ENCODE measurements at regions not wholly inside any gene's neighbourhood (a gene's known extent, or its start where the extent isn't known, plus 50 kb on each side); places are given as distances from the start of the nearest gene placed in this dataset.
"Not testable (repeated sequence)": the region's sequence is repeated elsewhere in the genome, so short reads cannot be mapped to it uniquely, and the experiment has no call there.

DNA sequence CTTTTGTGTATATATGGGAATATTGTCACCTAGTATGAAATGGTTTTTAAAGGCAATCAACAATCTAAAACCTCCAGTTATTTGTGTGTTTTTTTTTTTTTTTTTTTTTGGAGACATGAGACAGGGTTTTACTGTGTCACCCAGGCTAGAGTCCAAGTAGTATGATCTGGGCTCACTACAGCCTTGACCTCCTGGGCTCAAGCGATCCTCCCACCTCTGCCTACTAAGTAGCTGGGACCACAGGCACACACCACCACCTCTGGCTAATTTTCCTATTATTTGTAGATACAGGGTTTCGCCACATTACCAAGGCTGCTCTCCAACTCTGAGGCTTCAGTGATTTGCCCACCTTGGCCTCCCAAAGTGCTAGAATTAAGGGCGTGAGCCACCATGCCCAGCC is 349.9 kb downstream of the UTRN start:
- H2AFZ ChIP-seq (ENCODE audit: low read length), result no peak overlapping the region
- no peak overlapping the region for H3K27ac ChIP-seq (ENCODE audit: low read length)
- H3K4me1 ChIP-seq (ENCODE audit: low read length), result no peaks in the 10 kb centered on the region
- no peaks in the 10 kb centered on the region for H3K27me3 ChIP-seq (replicated peaks; ENCODE audit: insufficient read depth, low read length)
- no peaks in the 10 kb centered on the region for H3K79me2 ChIP-seq (ENCODE audit: low read length)
- no peak for DNase-seq
- H3K4me3 ChIP-seq (ENCODE audit: low read length), result no peak overlapping the region
- H3K9ac ChIP-seq (ENCODE audit: low read length), result no peak overlapping the region
- no peaks in the 10 kb centered on the region for H3F3A ChIP-seq (ENCODE audit: insufficient read depth, low read length)
- H3K9me2 ChIP-seq (replicated peaks; ENCODE audit: insufficient read depth, low read length), result no peaks in the 10 kb centered on the region
- TF ChIP-seq EZH2phosphoT487 (IDR thresholded peaks at IDR 0.05; ENCODE audit: low read length) (no peak), EZH2 (optimal IDR thresholded peaks at IDR 0.05; ENCODE audit: low read depth, low read length) (no peak)
- TF ChIP-seq, protein P1, sequence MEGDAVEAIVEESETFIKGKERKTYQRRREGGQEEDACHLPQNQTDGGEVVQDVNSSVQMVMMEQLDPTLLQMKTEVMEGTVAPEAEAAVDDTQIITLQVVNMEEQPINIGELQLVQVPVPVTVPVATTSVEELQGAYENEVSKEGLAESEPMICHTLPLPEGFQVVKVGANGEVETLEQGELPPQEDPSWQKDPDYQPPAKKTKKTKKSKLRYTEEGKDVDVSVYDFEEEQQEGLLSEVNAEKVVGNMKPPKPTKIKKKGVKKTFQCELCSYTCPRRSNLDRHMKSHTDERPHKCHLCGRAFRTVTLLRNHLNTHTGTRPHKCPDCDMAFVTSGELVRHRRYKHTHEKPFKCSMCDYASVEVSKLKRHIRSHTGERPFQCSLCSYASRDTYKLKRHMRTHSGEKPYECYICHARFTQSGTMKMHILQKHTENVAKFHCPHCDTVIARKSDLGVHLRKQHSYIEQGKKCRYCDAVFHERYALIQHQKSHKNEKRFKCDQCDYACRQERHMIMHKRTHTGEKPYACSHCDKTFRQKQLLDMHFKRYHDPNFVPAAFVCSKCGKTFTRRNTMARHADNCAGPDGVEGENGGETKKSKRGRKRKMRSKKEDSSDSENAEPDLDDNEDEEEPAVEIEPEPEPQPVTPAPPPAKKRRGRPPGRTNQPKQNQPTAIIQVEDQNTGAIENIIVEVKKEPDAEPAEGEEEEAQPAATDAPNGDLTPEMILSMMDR (IDR thresholded peaks at IDR 0.05; ENCODE audit: low read length), result no peak
- no peaks in the 10 kb centered on the region for H4K20me1 ChIP-seq (ENCODE audit: insufficient read depth, low read length)
- H3K36me3 ChIP-seq (replicated peaks; ENCODE audit: insufficient read depth, low read length), result no peaks in the 10 kb centered on the region
- H3K9me3 ChIP-seq (replicated peaks; ENCODE audit: insufficient read depth, low read length), result no peaks in the 10 kb centered on the region
- no peak overlapping the region for H3K4me2 ChIP-seq (ENCODE audit: low read depth, low read length)

DNA sequence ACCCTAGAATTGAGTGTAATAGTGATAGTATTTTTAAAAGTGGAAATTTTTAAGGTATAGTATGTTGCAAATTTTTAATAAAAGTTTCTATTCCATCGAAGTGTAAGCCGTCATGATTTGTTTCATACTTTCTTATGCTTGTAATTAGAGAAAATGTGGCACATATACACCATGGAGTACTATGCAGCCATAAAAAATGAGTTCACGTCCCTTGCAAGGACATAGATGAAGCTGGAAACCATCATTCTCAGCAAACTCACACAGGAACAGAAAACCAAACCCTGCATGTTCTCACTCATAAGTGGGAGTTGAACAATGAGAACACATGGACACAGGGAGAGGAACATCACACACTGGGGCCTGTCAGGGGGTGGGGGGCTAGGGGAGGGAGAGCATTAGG is 350.9 kb downstream of the UTRN start:
- H3K9me2 ChIP-seq (replicated peaks; ENCODE audit: insufficient read depth, low read length); H4K20me1 ChIP-seq (ENCODE audit: insufficient read depth, low read length); H3K79me2 ChIP-seq (ENCODE audit: low read length); DNase-seq; H3K9ac ChIP-seq (ENCODE audit: low read length); H2AFZ ChIP-seq (ENCODE audit: low read length); H3K27me3 ChIP-seq (replicated peaks; ENCODE audit: insufficient read depth, low read length); H3F3A ChIP-seq (ENCODE audit: insufficient read depth, low read length); H3K27ac ChIP-seq (ENCODE audit: low read length); H3K36me3 ChIP-seq (replicated peaks; ENCODE audit: insufficient read depth, low read length); H3K9me3 ChIP-seq (replicated peaks; ENCODE audit: insufficient read depth, low read length); H3K4me3 ChIP-seq (ENCODE audit: low read length); H3K4me2 ChIP-seq (ENCODE audit: low read depth, low read length); H3K4me1 ChIP-seq (ENCODE audit: low read length): not testable (repeated sequence)

DNA sequence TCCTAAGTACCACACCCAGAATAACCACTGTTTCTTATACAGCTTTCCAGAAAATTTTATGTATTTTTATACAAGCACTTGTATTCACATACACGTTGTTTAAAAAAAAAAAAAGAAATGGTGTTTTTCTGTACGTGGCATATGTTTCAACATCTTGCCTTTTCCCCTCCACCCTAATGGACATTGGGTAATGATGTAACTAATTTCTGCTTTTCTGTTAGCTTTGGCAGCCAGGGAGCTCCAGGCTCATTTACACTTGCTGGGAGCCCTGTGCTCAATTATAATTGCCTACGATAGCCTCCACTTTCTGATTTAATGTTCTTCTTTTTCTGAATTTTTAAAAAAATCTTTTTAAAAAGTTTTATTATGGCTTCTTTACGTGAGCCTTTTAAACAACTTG is 352.4 kb downstream of the UTRN start:
- H3K4me3 ChIP-seq (ENCODE audit: low read length), result no peak overlapping the region
- H3K36me3 ChIP-seq (replicated peaks; ENCODE audit: insufficient read depth, low read length), result no peaks in the 10 kb centered on the region
- no peaks in the 10 kb centered on the region for H3F3A ChIP-seq (ENCODE audit: insufficient read depth, low read length)
- no peak overlapping the region for H3K27ac ChIP-seq (ENCODE audit: low read length)
- no peaks in the 10 kb centered on the region for H3K9me3 ChIP-seq (replicated peaks; ENCODE audit: insufficient read depth, low read length)
- H3K9me2 ChIP-seq (replicated peaks; ENCODE audit: insufficient read depth, low read length), result no peaks in the 10 kb centered on the region
- no peak for DNase-seq
- H3K79me2 ChIP-seq (ENCODE audit: low read length), result no peaks in the 10 kb centered on the region
- H4K20me1 ChIP-seq (ENCODE audit: insufficient read depth, low read length), result no peaks in the 10 kb centered on the region
- H2AFZ ChIP-seq (ENCODE audit: low read length), result no peak overlapping the region
- no peak overlapping the region for H3K9ac ChIP-seq (ENCODE audit: low read length)
- no peak overlapping the region for H3K4me2 ChIP-seq (ENCODE audit: low read depth, low read length)
- H3K4me1 ChIP-seq (ENCODE audit: low read length), result no peaks in the 10 kb centered on the region
- TF ChIP-seq, protein P1 (IDR thresholded peaks at IDR 0.05; ENCODE audit: low read length), result no peak
- TF ChIP-seq EZH2phosphoT487 (IDR thresholded peaks at IDR 0.05; ENCODE audit: low read length) (no peak), EZH2 (optimal IDR thresholded peaks at IDR 0.05; ENCODE audit: low read depth, low read length) (no peak)
- H3K27me3 ChIP-seq (replicated peaks; ENCODE audit: insufficient read depth, low read length), result no peaks in the 10 kb centered on the region

DNA sequence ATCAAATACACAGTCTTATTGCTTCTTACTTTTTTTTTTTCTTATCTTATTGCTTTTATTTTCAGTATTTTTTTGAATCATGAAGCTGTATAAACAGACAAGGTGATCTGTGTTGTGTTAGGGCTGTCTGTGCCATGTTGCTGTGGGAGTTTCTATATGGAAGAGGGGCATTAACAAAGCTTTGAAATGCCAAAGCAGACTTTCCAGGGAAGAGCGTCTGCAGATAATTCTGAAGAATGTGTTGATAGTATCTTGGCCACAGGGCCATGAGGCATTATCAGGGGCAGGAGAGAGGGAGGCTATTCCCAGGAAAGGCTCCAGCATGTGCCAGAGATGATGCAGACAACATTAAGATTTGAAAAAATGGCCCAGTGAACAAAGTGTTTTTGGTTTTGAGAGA is 354.5 kb downstream of the UTRN start:
- no peaks in the 10 kb centered on the region for H3K36me3 ChIP-seq (replicated peaks; ENCODE audit: insufficient read depth, low read length)
- H3K9me3 ChIP-seq (replicated peaks; ENCODE audit: insufficient read depth, low read length), result no peaks in the 10 kb centered on the region
- H3K79me2 ChIP-seq (ENCODE audit: low read length), result no peaks in the 10 kb centered on the region
- no peak overlapping the region for H2AFZ ChIP-seq (ENCODE audit: low read length)
- no peaks in the 10 kb centered on the region for H3K9me2 ChIP-seq (replicated peaks; ENCODE audit: insufficient read depth, low read length)
- H3F3A ChIP-seq (ENCODE audit: insufficient read depth, low read length), result no peaks in the 10 kb centered on the region
- H3K4me2 ChIP-seq (ENCODE audit: low read depth, low read length), result no peak overlapping the region
- H3K27me3 ChIP-seq (replicated peaks; ENCODE audit: insufficient read depth, low read length), result no peaks in the 10 kb centered on the region
- H3K27ac ChIP-seq (ENCODE audit: low read length), result no peak overlapping the region
- no peaks in the 10 kb centered on the region for H4K20me1 ChIP-seq (ENCODE audit: insufficient read depth, low read length)
- TF ChIP-seq, protein P1 (IDR thresholded peaks at IDR 0.05; ENCODE audit: low read length), result no peak
- TF ChIP-seq EZH2phosphoT487 (IDR thresholded peaks at IDR 0.05; ENCODE audit: low read length), result no peak
- TF ChIP-seq EZH2 (optimal IDR thresholded peaks at IDR 0.05; ENCODE audit: low read depth, low read length), result no peak
- H3K4me3 ChIP-seq (ENCODE audit: low read length), result no peak overlapping the region
- no peaks in the 10 kb centered on the region for H3K4me1 ChIP-seq (ENCODE audit: low read length)
- H3K9ac ChIP-seq (ENCODE audit: low read length), result no peak overlapping the region
- DNase-seq, result no peak
